DMS 273 (cell line): ENCODE measurements at regions not wholly inside any gene's neighbourhood (a gene's known extent, or its start where the extent isn't known, plus 50 kb on each side); places are given as distances from the start of the nearest gene placed in this dataset.

Source experiments
- DNase-seq: peaks from one replicate; lab custom pipeline; 2025; ENCODE audit not compliant: unreplicated experiment; lab: John Stamatoyannopoulos, UW

DNA sequence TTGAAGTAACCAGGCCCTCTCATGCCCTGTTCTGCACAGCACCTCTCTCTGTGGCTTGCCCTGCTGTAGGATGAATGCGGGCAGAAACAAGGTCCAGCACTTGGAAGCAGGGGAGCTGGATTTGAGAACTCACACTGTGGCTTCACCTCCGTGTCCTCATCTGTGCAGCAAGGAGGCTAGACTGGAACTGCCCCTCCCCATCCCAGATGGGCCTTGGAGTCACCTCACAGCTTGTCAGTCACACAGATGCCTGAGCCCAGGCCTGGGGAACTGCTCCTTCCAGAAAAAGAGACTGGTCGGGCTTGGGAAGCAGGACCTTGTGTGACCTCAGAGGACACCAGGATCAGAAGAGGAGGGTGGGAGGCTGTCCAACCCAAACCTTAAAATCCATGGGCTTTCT lies 180.8 kb downstream of the CCT6B start:
- no peak for DNase-seq

DNA sequence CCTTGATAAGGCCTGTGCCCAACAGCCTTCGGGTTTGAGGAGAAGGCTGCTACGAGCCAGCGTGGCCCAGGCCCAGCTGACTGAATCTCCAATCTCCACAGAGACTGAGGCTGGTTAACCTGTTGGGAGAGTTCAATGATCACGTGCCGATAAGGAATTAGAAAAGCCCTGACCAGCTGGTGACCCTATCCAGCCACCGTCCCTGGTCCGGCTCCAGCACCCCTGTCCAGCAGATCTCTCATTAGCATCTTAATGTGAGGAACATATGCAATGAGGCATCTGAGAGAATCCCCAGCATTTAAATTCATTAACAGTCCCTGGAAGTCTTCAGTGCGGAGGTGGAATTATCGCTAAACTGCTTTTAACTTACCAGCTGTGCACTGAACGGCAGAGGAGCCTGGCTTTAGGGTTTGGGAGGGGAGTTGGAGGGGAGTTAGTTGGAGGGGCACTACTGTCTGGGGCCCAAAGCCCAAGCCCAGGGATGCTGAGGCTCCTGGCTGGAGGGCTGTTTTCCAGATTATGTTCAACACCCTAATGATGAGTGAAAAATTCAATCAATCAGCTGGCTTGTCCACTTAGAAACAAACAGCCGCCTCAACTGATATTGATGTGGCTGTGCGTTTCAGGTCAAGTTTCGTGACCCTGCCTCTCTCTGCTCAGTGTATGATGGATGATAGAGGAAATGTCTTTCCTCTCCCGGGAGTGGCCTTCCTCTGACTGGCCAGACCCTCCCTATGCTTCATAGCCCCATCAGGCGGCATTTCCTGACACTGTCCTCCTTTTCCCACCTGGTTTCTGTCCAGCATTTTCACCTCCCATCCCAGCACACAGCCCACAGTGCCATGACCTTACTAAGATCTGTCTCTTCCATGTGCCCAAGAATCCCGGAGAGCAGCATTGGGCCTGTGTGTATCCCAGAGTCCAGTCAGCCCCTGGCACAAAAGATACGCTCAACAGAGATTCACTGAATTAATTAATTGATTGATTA lies 184.5 kb downstream of the CCT6B start:
- no peak for DNase-seq

DNA sequence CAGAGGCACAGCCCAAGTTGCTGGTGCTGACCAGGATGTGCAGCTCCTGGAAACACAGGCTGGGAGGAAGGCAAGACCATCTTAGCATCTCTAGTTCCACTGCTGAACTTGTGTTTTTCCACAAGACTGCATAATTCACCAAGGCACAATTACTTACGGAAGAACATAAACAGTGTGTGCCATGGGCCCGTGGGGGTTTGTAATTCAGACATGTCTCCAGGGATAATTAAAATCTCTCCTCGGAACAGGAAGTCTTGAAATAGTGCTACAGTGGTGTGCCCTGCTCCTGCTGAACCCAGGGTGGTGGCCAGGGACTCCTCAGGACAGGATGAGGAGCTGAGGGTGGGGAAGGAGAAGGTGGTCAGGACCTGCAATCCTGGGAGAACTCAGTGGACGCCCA lies 188.2 kb downstream of the CCT6B start:
- no peak for DNase-seq

DNA sequence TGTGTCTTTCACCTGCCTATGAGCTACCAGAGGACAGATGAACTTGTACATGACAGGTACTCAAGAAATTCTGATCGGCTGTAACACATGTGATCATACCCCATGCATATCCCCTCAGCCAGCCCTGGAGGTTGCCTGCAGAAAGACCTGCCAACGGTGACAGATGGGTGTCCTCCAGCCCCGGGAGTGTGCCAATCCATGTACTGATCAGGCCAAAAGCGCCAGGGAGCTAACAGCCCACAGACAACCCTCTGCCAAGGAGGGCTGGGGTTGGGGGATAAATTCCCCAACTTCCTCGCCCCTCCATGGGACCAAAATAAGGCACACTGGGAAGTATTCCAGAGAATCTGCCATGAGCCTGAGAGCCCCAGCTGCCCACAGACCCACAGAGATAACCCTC lies 189.4 kb downstream of the CCT6B start:
- DNase-seq, result peak; percentile 31

DNA sequence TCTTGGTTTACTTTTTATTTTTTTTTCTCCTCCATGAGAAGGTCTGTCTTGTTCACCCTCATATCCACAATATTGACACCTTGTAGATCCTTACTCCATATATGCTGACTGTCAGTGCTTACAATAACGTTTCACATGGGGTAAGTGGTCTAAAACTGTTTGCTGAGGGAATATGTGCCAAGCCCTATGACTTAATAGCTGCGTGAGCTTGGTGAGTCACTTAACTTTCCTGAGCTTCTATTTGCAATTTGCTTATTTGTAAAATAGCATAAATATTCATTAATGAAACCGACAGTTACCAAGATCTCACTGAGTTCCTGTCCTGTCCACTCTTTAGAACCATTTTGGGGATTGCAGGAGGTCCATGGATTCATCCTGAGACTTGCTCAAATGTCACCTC lies 190.7 kb downstream of the CCT6B start:
- DNase-seq, result no peak

DNA sequence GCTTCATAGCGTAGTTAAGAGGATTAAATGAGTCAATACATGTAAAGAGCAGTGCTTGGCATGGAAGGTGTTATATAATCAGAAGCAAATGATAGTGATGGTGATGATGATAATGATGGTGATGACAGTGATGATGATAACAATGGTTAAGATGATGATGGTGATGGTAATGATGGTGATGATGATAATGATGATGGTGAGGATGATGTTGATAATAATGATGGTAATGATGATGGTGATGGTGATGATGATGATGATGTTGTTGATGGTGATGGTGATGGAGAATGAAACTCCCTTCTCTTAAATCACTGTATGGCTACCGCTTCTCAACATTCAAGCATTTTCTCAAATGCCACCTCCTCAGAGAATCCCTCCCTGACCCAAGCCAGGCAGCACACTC lies 190.5 kb downstream of the TMEM132E start:
- DNase-seq, result no peak

DNA sequence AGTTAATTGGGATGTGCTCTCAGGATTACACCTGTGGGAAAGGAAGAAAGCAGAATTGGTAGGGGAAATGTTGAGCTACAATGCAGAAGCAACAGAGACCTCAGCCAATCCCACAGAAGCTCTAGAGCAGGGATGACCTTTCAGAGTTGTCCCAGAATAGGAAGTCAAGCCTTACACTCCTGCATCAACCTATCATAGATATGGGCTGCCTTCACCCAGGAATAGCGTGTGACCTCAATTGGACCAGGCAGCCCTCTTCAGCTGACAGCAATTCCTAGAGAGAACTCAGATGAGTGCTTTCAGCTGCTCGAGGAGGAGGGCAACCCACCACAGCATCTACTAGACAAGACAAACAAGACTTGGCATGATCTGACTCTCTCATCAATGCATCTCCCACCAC lies 189.7 kb downstream of the TMEM132E start:
- DNase-seq, result no peak

DNA sequence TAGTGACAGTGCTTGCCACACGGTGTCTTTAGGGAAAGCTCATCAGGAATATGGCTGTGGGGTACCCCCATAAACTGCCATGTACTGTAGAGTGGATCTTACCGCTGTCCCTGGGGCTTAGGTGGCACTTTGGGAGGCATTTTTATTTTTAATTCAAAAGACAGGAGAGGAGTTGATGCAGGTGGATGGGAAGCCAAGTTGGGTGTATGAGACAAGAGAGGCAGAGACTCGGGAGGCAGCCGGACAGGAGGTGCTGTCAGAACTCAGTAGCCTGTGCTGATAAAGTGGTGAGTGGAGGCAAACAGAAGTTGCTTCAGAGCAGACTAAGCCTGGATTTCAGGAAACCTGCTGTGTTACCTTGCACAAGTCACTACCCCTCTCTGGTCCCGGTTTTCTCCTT lies 185.9 kb downstream of the TMEM132E start:
- DNase-seq, result no peak

DNA sequence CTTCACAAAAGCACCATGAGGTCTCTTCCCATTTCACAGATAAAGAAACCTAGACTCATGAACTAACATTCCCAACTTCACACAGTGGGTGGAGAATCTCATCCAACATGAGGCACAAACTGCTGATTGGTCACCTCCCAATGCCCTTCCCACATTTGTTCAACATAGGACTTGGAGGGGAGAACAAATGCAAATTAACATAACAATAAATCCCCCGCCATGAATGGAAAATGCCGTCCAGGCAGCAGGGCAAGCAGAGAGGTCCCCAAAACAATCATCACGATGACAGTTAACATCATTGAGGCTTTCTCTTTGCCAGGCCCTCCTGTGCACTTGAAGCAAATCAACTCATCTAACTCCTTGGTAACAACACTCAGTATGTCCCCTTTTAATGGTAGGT lies 185.3 kb downstream of the TMEM132E start:
- DNase-seq, result no peak

DNA sequence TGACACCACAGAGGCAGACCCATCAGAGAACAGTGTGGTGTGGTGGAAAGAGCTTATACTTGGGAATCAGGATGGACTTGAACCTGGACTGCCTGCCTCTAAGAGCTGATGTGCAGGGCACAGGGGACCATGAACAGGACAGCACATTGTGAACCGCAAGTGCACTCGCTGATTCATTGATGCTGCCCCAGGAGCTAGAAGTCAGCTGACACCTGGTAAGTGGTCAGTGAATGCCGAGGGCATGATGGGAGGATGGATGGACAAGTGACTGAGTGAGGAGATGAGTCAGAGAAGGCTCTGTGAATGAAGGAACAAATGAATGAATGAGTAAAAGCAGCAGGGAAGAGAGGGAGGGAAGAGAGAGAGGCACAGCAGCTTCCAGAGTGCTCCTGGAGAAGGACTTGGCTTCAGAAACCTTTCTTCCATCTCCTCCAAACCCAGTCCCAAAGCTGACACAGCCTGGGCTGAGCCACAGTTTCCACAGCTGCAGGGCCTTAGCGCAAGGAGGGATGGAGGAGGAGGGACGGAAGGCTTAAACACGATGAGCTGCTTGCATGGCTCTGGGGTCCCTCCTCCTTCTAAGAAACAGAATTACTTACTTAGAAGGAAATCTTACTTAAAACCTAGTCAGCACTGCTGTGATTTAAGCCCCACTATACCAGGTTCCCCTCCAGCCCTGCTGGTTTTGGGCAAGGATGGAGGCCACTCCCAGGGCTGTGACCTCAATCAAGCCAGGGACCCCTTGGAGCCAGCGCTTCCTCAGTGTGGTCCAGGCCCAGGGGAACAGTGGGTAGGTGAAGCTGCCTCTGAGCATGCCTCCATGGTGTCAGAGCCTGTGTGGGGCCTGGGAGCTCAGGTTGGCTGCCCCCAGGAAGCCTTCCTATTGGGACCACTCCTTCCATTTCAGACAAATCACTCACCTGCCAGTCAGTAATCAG lies 184.6 kb downstream of the TMEM132E start:
- no peak for DNase-seq

DNA sequence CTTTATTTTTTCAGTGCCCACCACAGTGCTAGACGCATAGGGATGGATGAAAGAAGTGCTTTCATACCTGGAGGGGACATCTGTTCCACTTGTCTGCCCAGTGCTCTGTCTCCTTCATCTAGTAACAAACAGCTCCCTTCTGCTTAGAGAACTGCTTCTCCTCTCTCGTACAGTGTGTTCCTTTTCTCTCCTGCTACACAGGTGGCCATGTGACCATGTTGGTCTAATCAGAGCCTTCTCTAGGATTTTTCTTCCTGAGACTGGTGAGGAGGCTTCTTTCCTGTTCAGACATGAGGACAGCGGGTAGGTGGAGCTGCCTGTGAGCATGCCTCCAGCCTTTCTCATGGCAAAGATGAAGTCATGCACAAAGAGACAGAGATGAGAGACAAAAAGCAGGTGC lies 182.7 kb downstream of the TMEM132E start:
- no peak for DNase-seq

DNA sequence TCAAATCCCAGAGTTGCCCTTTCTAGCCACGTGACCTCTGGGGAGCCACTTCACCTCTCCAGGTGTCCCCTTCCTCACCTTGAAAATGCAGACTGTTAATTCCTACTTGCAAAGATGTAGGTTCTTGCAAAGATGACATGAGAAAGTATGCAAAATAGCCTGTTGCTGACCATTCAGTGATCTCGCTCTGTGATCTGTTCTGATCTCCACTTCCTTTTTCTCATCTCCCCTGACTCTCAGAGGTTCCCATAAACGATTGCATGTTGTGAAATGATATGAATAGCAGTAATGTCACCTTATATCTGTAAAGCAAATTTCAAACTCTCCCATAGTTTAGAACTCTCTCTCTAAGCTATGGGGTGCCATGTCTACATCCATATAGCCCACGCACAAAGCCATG lies 182.3 kb downstream of the TMEM132E start:
- DNase-seq, result no peak

DNA sequence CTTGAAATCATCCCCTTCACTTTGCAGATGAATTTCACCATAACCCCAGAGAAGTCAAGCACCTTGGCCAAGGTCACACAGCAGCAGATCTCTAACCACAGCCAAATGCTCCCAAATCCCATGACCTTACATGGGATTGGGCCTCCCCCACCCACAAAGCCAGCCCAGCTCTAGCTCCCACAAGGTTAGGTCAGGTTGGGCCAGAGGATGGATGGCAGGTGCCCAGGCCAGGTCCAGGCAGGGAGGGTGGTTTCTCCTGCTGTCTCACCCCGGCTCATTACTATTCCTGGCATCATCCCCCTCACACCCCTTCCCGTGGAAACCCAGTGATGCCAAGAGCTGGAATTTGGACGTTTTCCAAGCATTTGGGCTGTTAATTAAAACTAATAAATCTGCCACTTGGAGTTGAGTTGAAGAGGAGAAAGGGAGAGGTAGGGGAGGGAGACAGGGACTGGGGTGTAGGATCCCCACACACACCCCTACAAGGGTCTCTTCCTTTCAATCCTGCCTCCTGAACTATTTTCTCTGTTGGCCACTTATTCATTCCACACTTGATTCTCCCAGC lies 181.6 kb downstream of the TMEM132E start:
- DNase-seq, result peak; percentile 70

DNA sequence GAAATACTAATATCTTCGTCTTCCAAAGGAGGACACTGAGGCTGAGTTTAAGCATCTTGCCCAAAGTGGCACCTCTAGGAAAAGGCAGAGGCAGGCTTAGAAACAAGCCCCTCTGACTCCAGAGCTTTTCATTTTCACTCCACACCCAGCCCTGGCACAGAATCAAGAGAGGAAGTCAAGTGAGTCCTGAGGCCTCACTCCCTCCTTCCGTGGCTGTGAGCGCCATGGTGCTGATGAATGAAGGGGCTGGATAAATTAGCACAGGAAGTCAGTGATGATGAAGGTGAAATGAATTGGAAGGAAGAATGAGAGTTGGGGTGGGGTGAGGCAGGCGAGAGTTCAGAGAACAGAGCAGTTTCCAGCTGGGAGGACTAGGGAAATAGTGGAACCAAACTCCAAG lies 179.3 kb downstream of the TMEM132E start:
- DNase-seq, result no peak

DNA sequence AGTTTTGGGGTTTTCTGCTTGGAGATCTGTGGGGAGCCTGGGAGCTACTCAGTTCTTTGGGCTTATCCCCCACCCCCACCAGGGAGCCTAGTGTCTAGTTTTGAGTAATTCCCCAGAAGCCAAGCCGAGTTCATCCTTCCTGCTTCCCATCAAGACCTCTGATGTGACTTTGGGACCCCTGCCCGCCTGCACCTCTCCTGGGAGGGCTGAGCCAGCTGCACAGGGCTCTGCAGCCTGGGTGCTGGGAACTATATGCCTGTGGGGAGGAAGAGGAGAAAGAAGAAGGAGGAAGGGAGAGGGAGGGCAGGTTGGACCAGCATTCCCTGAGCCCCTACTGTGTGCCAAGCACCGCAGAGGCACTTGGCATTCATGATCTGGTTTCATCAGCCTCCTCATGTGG lies 178.9 kb downstream of the TMEM132E start:
- DNase-seq, result no peak

DNA sequence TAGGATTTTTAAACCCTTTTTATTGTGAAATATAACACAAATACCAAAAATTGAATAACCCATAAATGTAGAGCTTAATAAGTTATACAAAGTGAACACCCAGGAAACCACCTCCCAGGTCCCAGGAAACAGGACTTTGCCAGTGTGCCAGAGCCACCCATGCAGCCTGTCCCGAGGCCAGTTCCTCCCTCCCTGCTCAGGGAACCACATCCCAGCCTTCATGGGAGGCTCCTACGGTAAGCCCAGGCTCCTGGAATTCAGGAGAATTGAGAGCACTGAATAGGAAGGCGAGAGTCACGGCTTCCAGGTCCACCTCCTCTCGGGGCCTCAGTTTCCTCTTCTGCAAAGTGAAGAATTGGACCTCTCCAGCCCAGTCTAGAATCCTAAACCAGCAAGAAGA lies 178.2 kb downstream of the TMEM132E start:
- no peak for DNase-seq

DNA sequence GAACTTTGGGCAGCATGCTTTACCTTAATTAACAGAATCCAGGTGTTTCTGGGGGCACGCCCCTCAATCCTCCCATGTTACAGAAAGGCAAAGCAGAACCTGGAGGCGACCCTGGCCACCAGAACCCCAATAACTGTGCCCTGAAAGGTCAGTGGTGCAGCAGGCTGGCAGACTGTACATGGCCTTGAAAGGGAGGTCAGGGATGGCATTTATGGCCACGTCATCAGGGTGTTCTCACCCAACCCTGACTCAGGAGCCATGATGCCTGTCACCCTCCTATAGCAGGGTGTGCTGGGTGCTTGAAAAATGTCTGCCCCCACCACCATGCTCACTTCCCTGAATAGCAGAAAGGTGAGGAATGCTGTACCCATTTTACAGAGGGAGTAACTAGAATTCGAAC lies 177.7 kb downstream of the TMEM132E start:
- DNase-seq, result no peak

DNA sequence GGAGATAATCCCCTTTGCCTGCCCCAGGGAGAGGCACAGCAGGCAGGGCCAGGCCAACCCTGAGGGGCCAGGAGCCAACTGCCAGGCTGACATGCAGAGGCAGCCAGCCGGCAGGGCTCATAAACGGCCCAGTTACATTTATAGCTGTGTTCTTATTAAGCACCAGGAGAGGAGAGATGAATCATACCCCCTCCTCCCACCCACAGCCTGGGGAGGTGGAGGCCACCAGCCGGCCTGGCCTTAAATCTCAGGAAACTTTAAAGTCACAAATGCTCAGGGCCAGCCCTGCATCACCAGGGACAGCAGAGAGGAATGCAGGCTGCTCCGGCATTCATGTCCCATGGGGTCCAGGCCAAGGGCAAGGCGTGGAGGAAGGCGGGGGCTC lies 177.2 kb downstream of the TMEM132E start:
- peak; percentile 46 for DNase-seq

DNA sequence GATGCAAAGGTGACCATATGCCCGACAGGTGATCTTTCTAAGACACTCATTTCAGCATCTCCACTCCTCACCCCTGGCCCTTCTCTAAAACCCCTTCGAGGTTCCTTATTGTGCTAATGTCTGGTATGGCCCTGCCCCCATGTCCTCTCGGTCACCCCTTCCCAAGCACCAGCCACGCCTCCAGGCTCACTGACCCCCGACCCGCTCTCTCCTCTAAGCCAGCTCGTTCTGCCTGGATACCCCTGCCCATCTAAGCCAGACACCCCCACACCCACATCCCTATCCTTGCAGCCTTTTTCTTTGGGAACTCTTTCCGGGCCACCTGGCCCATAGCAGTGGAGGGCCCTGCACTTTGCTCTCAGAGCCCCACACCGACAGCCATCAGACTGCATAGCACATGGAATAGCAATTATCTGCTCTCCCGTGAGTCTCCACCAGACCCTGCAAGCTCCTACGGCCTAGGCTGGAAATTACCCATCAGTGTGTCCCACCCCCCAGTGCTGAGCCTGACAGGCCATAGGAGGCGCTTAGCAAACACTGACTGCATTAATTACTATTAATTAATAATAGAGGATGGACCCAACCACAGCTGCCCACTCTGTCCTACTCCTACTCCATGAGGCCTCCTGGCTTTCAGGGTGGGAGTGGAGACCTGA lies 176.7 kb downstream of the TMEM132E start:
- no peak for DNase-seq

DNA sequence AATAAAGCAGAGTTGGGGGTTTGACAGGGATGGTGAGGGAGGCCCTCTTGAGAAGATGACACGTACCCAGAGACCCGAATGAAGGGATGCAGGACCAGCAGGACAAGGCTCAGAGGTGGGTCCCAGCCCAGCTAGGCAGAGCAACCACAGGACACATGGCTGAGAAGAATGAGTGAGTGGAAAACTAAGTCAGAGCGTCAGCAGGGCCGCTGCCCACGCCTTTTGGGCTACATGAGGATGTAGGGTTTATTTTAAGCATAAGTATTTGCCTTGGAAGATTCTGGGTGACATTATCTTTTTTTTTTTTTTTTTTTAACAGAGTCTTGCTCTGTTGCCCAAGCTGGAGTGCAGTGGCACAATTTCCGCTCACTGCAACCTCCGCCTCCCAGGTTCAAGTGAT lies 176.0 kb downstream of the TMEM132E start:
- no peak for DNase-seq

DNA sequence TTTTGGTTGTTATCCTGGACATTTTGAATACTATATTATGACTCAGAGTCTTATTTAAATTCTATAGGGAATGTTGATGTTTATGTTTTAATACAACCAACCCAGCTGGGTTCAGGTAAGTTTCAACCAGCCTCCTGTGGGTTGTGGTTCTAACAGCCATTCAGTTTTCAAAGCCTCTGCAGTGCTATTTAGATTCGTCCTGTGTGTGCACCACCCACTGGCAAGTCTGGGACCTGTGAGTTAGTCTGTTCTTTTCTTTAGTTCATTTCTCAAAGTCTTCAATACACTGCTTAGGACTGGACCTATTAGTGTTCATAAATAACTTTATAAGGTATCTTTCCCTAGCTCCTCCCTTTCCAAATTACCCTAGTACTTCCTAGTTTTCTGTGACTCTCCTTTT lies 170.6 kb downstream of the TMEM132E start:
- no peak for DNase-seq
